ENCODE measurements at regions not wholly inside any gene's neighbourhood (a gene's known extent, or its start where the extent isn't known, plus 50 kb on each side); places are given as distances from the start of the nearest gene placed in this dataset.
"Not testable (repeated sequence)": the region's sequence is repeated elsewhere in the genome, so short reads cannot be mapped to it uniquely, and the experiment has no call there.

DNA sequence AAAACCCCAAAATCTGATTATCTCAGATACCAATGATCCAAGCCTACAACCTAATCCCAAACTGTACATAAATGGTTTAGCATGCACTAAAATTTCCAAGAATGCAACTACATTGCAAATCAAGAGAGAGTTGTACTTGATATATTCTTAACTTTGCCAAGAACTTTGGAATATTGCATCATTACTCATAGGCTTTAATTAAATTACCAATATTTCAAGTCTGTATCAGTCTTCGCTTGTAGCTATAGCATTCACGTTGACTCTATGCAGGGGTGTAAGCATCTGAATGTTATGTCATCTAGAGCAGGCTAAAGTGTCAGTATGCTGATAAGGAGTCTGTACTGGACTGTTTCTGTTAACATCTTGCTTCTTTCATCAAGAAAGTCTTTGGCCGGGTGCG, 56.3 kb downstream of the FOXI3 start:
- no peak for DNase-seq

DNA sequence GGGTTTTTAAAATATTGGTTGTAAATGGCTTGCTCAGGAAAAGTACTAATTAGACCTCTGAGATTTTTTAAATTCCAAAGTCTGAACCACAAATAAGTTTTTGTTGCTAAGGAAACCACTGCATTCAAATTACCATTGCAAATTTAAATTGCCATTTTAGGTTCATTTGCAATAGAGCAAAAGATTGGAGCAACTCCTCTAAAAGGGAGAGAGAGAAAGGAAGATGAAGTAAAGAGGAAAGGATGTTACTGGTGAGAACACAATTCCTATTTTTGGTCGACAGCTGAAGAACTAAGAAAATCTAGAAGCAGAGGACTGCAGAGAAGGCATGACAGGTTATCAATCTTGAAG, 74.9 kb downstream of the FOXI3 start:
- DNase-seq: no peak

DNA sequence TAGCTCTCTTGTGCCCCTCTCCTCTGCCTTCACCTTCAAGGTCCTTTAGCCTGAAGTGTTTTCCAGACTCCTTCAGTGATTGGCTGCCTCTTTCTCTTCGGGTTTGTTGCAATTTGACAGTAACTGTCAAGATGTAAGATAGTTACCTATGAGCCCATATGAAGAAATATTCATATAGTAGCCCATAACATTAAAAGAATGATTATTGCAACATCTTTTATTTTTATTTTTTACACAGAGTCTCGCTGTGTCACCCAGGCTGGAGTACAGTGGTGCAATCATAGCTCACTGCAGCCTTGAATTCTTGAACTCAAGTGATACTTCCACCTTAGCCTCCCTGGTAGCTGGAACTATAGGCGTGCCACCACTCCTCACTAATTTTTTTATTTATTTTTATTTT, 80.5 kb downstream of the FOXI3 start:
- DNase-seq: no peak

DNA sequence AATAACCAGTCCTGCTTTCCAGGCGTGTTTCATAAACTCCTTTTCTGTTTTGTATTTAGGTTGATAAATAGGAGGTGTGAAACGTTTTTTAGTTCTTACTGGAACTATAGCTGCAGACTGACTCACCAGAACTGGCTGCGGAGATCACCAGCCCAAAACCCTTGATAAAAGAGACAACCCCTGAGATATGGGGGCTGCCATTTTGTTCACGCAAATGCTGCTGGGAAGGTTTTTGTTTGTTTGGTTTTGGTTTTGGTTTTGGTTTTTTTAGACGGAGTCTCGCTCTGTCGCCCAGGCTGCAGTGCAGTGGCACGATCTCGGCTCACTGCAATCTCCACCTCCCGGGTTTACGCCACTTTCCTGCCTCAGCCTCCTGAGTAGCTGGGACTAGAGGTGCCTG, 87.1 kb downstream of the FOXI3 start:
- not testable (repeated sequence) for DNase-seq

DNA sequence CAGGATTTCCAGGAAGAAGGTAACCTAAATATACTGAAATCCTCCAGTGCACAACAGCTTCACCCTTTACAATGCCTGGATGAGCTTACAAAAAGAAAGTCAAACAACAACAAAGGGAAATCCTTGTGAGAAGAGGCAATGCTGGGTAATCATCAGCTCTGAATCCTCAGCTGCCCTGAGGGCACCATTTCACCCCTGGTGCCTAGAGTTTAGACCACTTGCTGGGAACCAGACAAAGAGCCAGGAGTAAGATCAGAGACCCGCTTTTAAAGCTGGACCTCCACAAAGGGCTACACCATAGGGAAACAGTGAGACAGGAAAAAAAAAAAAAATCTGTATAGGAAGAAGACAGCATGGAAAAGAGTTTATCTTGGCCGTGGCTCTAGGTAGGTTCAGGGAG, 97.0 kb downstream of the FOXI3 start:
- no peak for DNase-seq

DNA sequence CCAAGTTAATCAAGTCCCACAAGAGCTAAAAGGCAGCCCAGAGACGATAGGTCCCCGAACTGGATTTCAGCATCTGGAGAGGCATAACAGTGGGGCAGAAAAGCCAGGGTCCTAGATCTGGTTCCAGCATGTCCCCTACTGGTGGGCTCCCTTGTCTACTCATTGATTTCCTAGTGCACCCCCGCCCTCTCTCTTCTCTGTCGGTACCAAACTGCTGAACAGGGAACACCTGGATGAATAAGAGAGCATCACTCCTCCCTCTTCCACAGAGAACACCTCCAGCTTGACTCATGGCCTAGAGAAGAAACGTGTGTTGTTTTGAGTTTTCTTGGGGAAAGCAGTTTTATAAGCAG, 101.3 kb downstream of the FOXI3 start:
- no peak for DNase-seq

DNA sequence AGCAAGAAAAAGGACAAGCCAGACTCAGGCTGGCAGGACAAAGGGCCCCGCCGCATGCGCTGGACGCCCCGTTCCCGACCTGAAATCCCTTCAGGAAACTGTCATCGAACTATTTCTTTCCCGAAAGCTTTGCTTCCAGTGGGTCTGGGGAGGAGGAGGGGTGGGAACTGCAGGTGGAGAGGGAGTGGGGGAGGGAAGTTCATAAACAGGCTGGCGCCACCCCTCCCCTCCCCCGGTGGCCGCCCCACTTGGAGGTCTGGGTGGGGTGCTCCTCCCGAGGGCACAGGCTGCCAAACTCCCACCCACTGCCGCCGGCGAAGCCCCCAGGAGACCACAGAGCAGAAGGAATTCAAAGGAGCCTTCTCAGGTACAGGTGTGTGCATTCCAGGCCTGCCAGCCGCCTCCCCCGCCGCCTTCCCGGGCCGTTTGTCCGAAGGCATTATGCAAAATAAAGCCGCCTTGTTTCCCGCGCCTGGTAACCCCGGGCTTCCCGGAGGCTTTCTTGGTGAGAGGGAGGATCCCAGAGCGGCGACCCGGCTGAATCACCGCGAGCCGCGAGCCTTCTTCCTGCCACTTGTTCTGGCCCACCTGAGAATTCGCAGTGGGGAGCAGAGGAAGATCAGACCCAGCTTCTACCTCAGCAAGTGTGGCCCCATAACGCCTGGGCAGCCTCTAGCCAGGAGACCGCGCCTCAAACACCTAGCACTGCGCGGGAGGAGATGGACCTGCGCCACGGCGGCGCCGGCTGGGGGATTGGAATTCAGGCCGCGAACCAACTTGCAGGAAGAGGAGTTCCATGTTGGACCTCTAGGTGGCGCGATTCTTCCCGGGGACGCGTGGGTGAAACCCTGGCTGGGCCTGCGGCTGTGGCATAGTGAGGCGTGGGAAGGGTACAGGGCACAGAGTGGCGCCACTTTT, 101.9 kb downstream of the FOXI3 start:
- DNase-seq: no peak

DNA sequence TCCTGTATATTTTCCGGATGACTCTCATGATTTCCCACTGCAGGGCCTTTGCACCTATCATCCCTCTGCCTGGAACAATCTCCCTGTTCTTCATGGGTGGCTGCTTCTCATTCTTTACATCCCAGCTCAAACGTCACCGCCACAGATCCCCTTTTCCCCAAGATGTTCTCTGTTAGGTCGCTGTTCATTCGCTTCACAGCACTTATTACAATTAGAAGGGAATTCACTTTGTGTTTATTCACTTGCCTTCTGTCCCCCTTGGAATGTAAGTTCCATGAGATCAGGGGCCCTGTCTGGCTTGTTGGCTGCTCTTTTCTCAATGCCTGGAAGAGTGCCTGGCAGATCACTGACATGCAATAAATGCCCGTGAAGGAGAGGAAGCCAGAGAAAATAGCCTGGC, 106.7 kb downstream of the FOXI3 start:
- DNase-seq: no peak

DNA sequence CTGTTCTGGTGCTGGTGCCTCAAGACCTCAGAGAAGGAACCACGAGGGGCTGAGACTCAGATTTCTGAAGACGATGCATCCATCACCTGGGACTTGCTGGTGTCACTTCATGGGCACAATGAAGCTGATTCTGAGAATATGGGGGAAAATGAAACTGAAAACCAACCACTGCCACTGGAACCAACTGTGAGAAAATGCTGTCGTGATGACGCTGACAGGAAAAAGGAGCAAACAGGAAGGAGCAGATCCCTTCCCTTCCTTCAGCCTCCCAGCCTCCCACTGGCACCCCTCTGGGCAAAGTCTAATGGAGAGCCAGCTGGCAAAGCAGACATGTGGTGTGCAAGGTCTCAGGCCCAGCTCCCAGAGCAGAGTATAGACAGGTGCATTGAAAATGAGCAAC, 109.7 kb downstream of the FOXI3 start:
- DNase-seq: no peak

DNA sequence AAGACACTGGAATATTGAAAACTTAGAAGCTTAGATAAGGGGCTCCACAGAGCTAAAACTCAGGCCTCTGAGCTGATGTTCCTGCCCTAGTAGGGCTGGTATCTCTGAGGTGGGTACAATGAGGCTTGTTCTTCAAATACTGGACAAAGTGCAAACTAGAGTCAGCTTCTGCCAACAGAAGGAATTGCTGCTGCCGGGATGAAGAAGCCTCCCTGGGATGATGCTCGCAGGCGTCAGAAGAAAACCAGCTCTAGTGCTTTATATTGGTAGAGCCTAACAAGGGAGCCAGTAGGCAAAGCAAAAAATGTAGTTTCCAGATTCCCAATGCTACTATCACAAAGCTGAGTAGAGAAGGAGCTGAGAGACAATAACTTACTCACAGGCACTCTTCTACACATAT, 118.1 kb downstream of the FOXI3 start:
- no peak for DNase-seq

DNA sequence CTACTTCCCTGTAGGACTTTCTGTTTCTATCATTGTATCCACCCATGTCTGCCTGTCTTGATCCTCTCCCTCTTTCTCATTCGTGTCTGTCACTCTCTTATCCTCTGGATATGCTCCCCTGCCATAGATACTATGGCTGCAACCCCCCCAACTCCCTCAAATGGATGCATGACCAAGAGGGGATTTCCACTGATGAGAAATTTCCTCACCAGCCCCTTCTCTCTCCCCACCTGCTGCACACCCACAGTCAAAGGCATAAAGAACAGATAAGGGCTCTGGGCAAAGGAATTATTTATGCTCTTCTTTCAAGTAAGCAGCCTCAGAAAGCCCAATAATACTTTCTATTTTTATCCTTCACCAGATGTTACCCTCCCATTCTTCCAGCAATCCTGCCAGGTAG, 121.3 kb downstream of the FOXI3 start:
- no peak for DNase-seq

DNA sequence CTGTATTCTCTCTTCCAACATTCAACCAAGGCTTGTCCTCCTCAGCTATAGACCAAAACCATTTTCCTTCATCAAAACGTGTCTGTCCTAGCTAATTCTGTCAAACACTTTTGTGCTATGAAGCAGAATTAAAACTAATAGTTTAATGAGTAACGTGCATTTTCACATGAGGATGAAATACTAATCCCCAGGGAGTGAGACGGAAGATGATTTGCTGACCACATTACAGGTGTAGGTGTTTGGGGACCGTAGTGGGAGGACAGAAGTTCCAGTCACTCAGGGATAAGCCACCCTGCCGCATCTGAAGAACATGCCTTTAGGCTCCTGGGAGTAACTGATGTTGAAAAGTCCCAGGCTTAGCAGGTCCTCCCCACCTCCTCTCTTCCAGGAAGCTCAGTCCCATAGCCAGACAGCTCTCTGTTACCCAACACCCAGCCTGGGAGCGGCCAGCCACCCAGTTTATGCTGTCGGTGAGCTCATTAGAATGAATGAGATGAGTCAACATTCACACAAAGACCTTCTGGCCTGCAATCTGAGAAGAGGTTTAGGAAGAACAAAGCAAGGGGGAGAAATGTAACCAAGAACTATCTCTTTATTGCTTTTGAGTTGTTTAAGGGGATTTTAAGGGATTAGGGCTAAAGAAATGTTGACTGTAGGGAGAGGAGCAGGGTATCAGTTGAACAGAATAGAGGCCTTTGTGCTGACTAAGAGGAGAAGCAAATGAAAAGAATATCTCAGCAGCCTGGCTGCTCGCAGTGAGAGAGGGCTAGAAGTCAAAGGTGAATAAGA, 122.5 kb downstream of the FOXI3 start:
- peak; percentile 38 for DNase-seq

DNA sequence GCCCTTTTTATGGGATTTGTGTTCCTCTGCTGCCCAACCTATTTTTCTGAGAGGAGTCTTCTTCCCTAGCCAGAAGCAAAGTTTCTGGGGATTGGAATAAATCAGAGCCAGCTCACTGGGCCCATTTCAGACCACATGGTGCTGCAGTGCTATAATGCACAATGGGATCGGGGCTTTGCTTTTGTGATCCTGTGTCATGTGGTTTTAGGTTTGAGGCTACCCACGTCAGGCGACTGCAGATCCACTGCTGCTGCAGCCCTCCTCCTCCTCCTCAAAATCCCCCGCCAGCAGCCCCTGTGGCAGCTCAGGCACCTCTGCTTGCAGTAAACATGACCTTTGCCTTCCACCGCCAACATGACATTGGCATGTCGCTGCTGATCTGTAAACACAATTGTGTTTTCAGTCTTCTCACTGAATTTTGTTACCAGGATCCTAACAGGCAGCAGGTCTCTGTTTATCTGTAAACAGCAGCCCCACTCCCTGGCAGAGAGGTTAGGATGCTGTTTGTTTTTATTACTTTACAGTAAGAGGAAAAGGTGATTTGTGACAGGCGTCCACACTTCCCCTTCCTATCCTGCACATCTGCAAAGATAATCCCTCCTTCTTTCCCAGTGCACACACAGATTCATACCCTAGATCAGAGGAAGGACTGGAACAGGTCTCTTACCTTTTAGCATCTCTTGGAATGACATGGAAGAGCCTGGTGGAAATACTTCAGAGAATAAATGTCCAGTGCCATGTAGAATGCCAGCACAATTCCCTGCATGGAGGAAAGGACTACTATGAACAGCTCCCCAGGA, 130.8 kb downstream of the FOXI3 start:
- no peak for DNase-seq

DNA sequence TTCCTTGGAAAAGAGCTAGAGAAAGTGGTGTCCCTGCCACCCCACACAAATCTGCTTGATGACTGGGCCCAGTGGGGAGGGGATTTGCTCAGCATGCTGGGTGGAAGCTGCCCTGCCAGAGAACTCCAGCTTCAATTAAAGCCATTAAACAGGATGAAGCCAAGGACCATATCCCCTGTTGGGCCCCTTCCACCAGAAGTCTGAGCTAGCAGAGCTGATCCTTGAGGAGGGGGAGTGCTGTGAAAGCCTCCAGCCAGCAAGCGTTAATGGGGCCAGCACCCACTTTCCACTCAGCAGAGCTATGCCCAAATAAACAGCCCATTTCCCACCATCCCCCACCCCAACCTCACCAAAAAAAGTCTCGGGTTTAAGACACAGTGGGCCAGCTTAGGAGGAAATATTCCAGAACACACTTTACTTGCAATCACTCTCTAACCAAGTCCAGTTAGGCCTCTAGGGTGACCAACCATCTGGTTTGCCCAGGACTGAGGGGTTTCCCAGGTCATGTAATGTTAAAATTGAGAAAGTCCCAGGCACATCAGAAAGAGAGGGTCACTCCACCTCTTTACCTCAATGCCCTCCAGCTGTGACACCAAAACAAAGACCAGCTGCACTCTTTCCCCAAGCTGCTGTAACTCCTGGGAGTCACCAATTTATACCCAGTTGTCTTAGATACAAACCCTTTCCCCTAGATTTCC, 132.3 kb downstream of the FOXI3 start:
- DNase-seq: no peak

DNA sequence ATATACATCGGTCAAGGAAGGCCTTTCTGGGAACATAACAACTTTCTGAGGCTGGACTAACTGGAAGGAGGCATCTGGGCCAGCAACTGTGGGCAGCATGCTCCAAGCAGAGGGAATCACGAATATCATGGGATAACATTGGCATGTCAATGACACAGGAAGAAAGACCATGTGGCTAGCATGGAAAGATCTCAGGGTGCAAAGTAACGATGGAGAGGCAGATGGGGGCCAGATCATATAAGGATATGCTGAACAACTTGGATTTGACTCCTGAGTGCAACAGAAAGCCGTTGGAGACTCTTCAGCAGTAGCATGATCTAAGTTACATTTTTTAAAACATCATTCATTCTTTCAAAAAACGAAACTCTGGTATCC, 133.6 kb downstream of the FOXI3 start:
- no peak for DNase-seq

DNA sequence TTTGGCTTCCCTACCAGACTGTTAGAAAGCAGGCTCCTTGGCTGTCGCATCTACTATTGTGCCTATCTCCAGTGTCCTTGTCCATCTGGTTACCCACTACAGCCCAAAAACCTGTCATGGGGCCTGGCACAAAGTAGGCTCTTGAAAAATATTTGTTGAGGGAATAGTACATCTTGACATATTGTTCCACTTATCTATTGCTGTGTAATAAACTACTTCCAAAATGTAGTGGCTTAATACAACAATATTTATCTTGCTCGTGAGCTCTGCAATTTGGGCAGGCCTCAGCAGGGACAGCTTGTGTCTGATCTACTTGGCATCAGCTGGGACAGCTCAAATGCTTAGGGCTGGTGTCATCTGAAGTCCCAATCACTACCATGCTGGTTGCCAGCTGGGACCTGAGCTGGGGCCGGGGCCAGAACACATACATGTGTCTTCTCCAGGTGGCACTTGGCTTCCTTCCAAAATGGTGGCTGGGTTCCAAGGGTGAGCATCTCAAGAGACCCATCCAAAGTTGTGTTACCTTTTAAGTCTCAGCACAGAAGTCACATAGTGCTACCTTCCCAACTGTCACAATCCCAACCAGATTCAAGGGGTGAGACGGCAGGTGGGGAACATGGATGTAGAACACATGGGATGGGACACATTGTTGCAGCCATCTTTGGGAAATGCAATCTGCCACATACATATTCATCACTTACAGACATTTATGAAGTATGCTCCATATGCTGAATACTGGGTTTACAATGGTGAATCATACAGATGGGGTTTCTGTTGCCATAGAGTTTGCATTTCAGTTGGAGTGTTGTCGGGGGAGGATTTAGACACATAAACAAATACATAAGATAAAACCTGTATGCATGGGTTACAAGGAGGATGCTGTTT, 134.2 kb downstream of the FOXI3 start:
- DNase-seq: no peak

DNA sequence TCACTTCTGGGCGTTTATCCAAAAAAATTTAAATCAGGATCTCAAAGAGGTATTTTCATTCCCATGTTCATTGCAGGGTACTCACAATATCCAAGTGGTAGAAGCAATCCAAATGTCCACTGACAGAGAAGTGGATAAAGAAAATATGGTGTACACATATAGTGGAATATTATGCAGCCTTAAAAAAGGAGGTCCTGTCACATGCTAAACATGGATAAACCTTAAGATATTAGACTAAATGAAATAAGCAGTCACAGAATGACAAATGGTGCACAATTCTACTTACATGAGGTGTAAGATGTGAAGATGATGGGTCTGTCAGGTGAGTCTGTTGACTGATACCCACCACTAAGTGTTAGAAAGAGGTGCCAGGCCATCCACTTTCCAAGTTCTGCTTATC, 140.6 kb downstream of the THNSL2 start:
- DNase-seq: no peak

DNA sequence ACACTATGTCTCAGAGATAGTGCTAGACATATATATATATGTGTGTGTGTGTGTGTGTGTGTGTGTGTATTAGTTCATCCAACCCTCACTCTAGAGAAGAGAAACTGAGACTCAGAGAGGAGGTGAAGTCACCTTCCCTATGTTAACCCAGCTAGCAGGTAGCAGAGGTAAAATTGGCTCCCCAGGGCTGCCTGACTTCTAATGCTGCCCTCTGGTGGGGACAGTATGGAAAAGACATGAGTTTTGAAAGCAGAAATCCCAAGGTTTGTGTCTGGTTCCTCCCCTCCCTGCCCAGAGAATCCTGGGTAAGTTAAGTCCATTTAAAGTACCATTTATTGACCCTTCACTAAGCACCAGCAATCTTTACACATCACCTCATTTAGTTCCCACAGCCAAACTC, 137.7 kb downstream of the THNSL2 start:
- no peak for DNase-seq

DNA sequence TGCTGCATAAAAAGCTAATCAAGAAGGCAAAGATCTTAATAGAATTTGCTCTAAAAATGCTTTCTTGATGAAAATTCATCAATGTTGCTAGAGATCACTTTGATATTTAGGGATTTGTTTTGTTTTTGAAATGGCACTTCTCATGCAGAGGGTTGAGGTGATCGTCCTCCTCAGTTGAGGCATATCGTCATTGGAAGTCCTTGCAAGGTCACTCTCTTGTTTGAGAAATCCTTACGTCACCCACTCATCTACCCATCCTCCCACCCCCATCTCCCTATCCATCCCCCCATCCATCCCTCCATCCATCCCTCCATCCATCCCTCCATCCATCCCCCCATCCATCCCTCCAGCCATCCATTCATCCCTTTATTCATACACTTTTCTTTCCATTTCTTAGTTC, 133.7 kb downstream of the THNSL2 start:
- DNase-seq: no peak

DNA sequence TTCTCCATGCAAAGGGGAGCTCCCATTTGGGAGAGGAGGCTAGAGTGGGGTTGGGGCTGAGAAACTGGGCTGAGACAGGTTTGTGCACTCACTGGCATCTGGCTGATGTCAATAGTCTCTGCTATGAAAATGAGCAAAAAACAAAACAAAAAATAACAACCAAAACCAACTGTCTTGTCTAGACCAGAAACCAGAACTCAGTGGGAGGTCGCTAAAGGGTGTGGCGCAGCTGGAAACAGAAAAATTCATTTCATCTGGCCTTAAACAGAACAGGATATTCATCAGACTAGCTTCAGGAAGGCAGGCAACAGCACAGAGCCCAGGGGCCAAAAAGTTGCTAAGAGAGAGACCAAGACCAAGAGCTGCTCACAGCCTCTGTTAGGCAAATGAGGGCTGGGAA, 126.1 kb downstream of the THNSL2 start:
- DNase-seq: no peak

DNA sequence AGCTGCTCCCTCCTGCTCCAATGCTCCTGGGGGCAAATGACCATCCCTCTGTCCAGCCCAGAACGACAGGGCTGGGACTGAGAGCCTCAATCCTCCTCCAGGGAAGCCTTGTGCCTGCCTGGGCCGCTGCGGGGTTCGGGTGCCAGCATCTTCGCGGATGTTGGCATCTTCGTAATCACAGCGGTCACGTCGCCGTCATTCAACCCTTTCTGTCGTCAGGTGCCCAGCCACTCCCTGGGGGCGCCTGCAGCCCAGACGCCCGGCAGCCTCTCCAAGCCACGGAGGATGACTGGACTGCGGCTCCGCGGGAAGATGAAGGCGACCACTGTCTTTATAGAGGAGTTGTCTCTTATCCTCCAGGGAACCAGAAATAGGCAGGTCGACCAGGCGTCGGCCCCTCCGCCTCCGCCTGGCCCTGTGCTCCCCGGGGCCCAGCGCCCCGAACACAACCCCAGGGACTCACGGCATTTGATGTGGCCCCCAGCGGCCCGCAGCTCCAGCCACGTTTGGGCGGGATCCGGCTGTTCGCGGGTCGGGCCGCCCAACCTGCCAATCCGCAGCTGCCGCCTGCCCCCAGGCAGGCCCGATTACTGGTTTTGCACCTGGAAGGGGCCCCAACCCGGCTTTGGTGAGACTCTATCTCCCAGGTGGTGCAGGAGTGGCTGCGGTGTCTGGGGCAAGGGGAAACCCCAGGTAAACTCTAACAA, 113.9 kb downstream of the THNSL2 start:
- DNase-seq: no peak
